Left renal cortex interstitium (tissue), 4 donors: ENCODE measurements at regions not wholly inside any gene's neighbourhood (a gene's known extent, or its start where the extent isn't known, plus 50 kb on each side); places are given as distances from the start of the nearest gene placed in this dataset.

ENCODE experiments used
- DNase-seq, 4 donors: peaks; one replicate each; pipeline ENCODE4 v3.0.0-alpha.2; 2013; ENCODE audit warnings: low read depth in 4 of 4, low spot score in 2 of 4, missing footprints in 1 of 4

DNA sequence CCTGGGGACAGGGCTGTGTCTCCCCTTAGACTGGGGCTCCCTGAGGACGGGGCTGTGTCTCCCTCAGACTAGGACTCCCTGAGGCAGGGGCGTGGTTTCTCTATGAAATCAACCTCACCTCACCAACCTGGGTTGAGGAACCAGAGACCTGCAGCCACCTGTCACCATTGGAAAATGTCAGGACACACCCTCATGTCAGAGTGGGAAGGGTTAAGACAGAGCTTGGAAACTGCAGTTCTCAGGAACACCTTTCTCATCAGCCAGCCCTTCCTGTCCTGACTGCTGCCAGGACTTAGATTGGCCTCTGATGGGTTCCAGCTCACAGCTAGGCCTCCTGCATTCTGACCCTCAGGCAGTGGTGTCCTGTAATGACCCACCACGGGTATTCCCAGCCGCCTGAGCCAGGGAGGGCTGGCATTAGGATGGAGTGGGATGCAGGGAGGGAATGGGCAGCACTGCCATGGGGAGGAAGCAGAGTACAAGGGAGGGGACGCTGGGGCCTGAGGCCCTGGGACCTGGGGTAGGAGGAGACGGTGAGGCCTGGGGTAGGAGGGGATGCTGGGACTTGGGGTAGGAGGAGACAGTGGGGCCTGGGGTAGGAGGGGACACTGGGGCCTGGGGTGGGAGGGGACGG lies 76.3 kb downstream of the MRPL14 start:
- DNase-seq: no peak

- no peak for DNase-seq
Observed at GRCh38 chr6:44049989-44050871, 77.0 kb downstream of the MRPL14 start.

GRCh38 chr6:44049163-44049988 lies 77.9 kb downstream of the MRPL14 start:
- DNase-seq: no peak

GRCh38 chr6:44048277-44048676 lies 79.0 kb downstream of the MRPL14 start:
- no peak for DNase-seq

GRCh38 chr6:44047801-44048200 lies 79.5 kb downstream of the MRPL14 start:
- DNase-seq: no peak

- DNase-seq: no peak
Observed at GRCh38 chr6:44047179-44047546, 80.1 kb downstream of the MRPL14 start.

- DNase-seq: no peak
Observed at GRCh38 chr6:44046516-44047178, 80.6 kb downstream of the MRPL14 start.

- no peak for DNase-seq
Observed at GRCh38 chr6:44045672-44046015, 81.6 kb downstream of the MRPL14 start.

GRCh38 chr6:44044940-44045671 lies 82.1 kb downstream of the MRPL14 start:
- DNase-seq: no peak

DNA sequence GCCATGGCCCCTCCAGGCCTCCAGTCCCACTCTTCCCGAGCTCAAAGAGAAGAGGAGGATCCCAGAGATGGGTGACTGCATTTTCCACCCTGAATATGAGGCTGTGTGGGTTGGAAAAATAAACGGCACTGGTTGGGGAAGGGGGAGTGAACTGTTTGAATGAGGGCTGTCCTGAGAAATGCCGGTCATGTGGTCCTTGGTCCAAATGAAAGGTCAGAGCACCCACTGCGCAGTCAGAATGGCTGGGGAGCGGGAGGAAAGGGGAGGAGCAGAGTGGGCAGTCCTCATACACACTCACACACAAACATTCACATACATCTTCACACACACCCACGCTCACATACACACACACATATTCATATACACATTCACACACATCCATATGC lies 83.1 kb downstream of the MRPL14 start:
- DNase-seq: no peak

DNA sequence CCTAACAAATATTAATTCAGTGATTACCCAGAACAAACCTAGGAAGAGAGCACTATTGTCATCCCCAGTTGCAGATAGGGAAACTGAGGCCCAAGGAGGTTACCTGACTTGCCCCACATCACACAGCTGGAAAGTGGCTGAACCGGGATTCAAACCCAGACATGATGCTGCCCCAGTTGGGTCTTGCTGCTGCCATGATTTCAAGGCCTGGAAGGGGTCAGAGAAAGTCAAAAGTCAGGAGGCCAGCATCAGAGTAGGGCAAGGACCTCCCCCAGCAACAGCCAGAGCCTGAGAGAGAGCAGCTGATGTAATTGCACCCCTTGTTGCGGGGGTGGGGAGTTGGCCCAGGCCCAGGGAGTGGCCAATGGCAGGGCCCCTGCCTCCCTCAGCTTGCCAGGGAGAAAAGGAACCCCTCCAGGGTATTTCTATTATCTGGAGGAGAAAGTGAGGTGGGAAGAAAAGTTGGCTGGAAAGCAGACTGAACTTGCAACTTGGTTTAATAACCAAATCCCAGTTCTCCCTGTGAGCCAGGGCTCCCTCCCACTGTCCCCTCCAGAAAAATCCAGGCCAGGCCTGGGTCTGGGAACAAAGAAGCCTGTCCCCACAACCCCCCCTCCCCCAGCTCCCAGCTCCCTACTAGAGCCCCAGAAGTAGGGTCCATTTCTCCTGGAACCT lies 83.6 kb downstream of the MRPL14 start:
- no peak for DNase-seq

- no peak for DNase-seq
Observed at GRCh38 chr6:44042989-44043478, 84.2 kb downstream of the MRPL14 start.

DNA sequence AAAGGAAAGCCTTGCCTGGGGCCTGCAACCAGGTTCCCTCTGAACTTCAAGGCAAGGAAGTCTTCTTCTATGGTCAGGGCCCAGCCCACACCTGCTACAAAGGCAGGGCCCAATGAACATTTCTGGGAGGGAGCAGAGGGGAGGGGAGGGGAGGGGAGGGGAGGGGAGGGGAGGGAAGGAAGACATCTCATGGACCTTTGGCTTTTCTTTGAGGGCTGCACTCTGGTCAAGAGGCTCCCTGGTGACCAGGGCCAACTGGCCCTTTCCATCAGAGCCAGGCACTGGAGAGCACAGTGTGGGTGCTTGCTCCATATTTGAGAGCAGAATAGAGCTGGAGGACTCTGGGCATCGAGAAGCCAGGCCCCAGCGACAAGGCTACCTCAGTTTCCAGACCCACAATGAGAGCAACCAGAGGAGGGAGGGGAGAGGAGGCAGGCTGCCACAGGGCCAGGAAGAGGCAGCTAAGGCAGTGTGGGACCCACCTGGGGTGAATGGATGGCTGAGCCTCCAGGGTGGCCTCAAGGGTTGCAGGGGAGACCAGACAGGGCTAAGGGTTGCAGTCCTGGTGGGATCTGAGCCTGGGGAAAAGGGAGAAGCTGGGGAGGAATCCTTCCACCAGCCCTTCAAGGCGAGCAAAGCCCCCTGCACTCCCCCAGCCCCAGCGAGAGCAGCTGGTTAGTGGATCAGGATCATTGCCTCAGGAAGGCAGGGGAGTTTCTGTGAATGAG lies 84.8 kb downstream of the MRPL14 start:
- no peak for DNase-seq

DNA sequence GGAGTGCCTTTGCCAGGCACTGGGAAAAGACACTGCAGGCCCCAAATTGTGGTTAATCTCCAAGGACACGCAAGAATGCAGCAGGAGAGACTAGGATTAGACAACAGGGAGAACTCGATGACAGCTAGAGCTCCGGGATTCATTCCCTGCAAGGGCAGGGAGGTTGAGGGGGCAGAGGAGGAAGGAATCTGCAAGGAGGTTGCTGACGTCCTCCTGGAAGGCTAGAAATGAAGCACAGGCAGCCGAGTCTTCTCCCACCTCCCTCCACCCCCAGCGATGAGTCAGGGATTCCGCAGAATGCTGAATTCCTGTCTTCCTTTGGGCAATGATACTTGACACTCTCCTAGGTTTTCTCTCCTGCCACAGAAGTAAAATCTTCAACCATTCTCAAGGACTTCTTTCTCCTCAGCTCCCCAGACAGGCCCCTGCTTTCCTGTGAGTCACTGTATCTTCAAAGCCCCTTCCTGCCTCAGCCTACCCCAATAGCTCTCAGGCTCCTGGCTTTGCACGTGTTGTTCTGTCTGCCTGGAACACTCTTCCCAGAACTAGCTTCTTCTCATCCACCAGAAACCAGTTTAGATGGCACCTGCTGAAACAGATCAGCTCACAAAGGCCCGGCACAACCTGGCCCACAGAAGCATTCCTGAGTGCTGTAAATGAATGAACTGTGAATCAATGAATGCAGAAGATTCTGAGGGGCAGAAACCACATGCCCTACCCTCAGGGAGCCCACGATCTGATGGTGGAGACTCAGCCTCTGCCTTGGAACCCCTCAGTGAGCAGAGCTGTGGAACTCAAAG lies 85.6 kb downstream of the MRPL14 start:
- DNase-seq: no peak

DNA sequence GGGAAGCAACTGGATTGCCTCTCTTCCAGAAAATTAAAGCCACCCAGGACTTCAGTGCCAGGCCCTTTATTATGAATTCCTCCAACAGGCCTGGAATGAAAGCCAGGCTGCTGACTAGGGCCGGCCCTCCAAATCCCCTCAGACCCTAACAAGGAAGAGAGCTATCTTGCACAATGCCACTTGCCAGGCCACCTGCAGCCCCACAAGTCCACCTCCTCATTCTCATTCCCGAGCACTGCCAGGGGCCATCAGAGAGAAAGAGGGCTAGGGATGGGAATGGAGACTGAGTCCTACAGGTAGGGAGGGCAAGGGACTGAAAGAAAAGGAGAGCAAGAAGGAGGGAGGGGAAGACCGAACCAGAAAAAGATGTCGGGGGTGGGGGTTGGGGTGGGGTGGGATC lies 86.5 kb downstream of the MRPL14 start:
- DNase-seq: no peak

- no peak for DNase-seq
Observed at GRCh38 chr6:44039839-44040350, 87.4 kb downstream of the MRPL14 start.

DNA sequence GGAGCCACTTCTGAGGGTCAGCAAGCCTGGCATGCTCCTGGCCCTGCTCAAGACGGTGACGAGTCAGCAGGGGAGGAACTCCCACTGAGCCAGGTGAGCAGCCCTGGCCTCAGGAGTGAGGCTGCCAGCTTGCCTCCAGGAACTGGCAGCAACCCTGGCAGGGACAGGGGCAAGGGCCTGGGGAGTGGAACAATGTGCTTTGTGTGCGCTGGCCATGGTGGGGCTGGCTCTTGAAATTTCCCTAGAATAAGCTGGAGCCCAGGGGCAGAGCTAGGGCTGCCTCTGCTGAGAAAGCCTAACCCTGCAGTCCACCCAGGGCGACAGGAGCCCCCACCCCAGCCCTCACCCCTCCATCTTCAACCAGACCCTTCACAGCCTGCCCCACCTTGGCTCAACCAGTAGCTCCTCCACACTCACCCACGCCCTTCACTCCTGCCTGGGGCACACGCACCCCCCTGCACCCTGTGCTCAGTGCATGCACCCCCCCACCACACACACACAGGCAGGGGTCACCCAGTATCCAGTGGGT lies 88.0 kb downstream of the MRPL14 start:
- no peak for DNase-seq
